MM.1S (cell line): ENCODE measurements at regions not wholly inside any gene's neighbourhood (a gene's known extent, or its start where the extent isn't known, plus 50 kb on each side); places are given as distances from the start of the nearest gene placed in this dataset.

Experiments
- CTCF ChIP-seq: fragments of 300-600 bp; sonication (generic); IDR thresholded peaks from 2 replicates; pipeline ENCODE4 v1.5.1; 2016; ENCODE audit warnings: antibody characterized with exemption, low read length, mixed read lengths
- EZH2 ChIP-seq: fragments of 300-600 bp; sonication (generic); optimal IDR thresholded peaks from 2 replicates; pipeline ENCODE3; 2017; ENCODE audit warnings: low read depth, mild to moderate bottlenecking, antibody characterized with exemption, low read length, mixed read lengths
- EZH2phosphoT487 ChIP-seq: fragments of 300-600 bp; sonication (generic); IDR thresholded peaks from 2 replicates; pipeline ENCODE4 v1.6.1; 2018; ENCODE audit warnings: antibody characterized with exemption, low read length

- TF ChIP-seq CTCF (peak; percentile 24; the same call in 1 of the 2 replicates), EZH2phosphoT487 (no peak), EZH2 (no peak)
These were observed 592.2 kb downstream of the ETNK1 start for GRCh38 chr12:23217158-23217557.
